Erythroblast (primary cell): ENCODE measurements at regions not wholly inside any gene's neighbourhood (a gene's known extent, or its start where the extent isn't known, plus 50 kb on each side); places are given as distances from the start of the nearest gene placed in this dataset.

Experiments used
- DNase-seq, 2 experiments: peaks; one replicate each; lab custom pipeline; 2025; lab: John Stamatoyannopoulos, UW
- GATA1 ChIP-seq: IDR thresholded peaks from 2 replicates; pipeline ENCODE4 v1.6.1; 2011; ENCODE audit warnings: low read depth, mild to moderate bottlenecking, control low read depth, low read length, moderate library complexity
- POLR2A ChIP-seq: IDR thresholded peaks from 2 replicates; pipeline ENCODE4 v1.6.1; 2011; ENCODE audit warnings: mild to moderate bottlenecking, low read length

DNA sequence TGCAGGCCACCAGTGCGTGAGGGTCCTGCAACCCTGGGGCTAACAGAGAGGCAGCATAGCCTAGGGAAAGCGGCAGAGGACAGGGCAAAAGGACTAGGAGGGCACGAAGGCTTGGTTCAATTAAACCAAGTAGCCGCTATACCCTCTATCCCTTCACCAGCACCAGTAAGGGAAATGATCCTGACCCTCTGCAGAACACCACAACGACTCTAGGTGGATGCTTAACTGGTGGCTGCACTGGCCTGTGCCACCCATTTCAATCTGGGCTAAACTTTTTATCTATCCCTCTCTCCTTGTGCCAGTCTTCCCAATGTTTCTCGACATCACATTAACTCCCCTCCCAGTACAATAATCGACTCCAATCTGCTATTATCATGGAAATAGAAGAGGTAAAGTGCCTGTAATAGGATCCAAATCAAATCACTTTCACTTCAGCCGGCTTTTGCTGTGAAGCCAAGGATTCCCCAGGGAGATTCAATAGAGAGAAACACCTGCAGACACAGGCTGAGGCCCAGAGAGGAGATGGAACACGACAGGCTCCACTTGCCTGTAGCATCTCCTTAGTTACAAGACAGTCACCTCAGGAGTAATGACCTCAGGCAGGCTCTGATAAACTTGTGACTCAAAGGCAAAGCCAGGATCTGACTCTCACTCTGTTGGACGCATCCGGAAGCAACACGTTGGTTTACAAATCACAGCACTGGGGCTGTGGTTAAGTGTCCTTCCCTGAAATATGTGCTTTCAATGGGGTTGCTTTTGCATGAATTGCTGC, 791.6 kb upstream of the ARRDC4 start:
- TF ChIP-seq POLR2A (no peak), GATA1 (no peak)
- no peak for DNase-seq

DNA sequence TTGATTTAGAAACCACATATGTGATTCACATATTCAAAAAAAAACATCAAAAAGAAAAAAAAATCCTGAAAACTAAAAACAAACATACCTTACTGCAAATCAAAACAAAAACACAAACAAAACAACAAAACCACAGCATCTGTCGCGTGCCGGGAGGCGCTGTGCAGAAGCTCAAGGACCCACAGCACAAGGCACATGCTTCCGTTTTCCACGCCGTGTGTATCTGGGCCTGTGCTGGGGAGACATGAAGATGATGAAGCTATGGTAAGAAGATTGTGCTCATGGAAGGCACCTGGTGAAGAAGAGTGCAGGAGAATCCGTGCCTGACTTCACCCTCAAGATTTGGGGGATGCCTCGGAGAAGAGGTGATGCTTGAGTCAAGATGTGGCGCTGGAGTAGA, 788.9 kb upstream of the ARRDC4 start:
- TF ChIP-seq GATA1 = no peak
- TF ChIP-seq POLR2A = no peak

DNA sequence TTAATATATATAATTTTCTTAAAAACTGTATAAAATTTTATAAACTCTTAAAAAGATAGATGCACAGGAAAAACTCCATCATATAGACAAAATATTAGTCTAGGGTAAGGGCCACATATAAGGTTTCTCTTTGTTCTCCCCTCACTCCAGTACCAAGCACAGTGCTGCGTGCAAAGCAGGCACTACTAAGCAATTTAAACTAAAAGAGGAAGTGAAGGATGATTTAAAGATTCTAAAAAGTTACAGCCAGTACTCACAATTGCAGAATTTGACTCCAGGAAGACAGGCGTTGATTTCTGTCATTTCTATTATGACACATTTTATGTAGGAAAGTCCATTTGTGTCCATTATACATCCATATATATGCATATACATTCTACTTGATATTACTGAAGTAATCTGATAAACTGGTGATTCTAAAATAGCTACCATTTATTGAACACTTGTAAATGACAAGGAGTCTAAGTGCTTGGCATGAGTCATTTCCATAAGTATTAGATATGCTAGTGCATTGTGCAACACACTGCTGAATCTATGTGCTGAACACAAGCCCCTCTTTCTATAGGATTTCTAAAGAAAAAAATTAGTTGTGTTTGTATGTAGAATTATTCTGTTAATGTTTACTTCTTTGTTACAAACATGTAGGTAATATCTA, 785.5 kb upstream of the ARRDC4 start:
- no peak for DNase-seq
- TF ChIP-seq GATA1 (no peak), POLR2A (no peak)

More for the DNA sequence above, 788.9 kb upstream of the ARRDC4 start:
- DNase-seq = no peak

DNA sequence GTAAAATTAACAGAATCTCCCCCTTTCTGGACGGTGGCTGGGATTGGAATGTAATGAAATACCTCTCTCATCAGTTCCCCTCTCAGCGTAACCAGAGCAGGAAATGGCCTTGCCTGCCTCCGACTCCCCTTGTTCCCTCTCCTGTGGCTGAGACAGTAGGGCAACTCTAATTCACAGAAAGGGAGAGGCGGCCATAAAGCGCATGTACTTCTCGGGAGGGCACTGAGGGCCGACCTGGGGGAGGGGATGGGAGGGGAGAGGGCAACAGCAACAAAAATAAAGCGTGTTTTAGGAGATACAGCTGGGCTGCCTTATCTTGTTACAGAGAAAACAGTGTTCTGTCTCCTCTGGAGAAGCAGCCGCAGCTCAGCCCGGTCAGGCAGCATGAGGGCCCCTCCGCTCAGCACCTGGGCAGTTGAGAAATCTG, 783.3 kb upstream of the ARRDC4 start:
- TF ChIP-seq GATA1 = no peak
- TF ChIP-seq POLR2A = no peak
- no peak for DNase-seq

DNA sequence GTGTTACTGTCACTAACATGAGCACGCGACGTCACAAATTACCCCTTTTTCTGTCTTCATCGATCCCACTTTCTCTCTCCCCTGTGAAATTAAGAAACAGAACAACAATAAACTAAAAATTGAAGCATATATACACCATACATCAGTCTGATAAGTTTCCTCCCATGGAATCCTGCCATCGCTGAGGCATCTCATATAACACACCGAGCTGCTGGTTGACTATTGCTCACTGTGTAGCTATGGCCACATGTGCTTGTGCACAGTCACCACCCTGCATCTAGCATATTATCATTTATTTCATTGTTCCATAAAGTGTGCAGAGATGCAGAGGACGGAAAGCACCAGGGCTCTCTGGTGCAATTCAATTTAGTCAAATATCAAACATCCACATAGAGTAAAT, 777.9 kb upstream of the ARRDC4 start:
- DNase-seq = no peak

DNA sequence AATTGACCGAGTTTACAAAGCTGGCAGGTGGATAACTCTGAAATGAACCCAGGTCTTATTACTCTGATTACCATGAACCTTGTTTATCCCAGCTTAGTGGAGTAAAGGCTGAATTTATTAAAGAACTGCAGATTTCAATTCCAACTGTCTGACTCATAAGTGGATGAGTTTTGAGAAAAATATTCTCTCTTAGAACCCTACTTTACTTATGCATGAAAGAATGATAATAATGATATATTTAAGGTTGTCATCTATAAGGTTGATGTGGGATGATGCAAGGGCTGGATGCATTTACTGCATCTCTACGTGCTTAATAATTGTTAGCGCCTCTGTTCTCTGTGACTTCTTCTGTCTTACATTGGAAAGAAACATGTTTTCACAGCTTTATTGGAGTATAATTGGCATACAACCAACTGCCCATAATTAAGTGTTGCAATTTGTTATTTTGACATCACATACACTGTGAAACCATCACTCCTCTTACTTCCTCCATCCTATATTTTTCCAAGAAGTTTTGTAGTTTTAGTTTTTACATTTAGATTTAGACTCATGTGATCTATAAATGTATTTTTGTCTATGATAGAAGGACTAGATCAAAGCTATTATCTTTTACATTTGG, 771.2 kb upstream of the ARRDC4 start:
- no peak for DNase-seq

More for the DNA sequence above, 777.9 kb upstream of the ARRDC4 start:
- TF ChIP-seq GATA1 = no peak
- no peak for TF ChIP-seq POLR2A

DNA sequence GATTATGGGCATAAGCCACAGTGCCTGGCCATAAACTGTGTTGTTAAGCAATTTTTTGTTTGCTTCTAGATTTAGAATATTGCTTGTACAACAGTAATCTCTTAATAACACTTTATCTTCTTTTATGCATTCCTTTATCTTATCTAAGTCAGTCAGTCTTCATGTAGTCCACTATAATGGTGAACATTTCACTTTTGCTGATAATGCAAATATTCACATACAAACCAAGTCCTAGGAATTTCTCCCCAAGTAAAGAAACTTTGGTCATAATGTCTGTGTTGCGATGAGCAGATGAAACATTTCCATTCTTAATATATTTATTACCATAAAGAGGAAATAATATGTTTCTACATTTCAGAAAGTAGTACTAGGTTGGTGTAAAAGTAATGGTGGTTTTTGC, 765.8 kb upstream of the ARRDC4 start:
- no peak for TF ChIP-seq POLR2A
- TF ChIP-seq GATA1 = no peak
- DNase-seq = no peak

More for the DNA sequence above, 771.2 kb upstream of the ARRDC4 start:
- TF ChIP-seq POLR2A = no peak
- TF ChIP-seq GATA1 = no peak

DNA sequence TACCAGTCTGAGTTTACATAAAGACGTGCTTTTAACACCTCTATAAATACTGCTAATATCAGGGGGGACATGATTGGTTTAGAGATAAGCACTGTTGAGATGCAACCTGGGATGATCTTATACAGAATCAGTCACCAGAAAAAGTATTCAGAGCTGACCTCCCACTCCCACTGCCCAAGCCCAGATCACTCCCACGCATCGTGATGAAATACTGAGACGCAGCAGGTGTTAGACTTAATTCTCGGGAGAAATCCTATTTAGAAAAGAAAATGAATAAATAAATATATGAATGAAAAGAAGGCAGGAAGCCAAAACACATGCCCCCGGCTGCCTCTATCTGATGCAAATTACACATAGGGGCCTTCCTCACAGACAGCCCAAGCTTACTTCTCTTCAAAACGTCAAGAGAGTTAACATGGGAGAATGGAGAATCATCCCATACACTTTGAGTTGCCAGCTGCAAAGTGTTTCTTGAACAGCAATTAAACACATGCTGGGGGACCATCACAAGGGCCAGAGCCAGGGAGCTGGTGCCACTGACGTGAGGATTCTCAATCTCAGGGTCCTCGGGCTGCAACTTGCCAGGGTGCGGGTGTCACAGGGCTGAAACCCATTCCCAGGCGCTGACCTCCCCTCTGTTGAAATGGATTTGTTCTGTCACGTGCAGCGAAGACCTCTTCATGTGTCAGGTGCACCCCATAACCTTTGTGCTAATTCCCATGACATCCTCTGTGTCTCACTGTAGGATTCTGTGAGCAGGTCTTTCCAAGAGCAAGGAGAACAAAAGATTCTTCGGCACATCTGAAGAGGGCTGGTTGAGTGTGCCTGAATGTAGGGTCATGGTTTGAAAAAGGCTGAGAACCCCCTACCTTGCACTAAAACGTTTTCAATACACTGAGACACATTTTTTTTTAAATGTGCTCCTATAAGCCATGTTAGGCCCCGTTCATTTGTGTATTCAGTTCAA, 764.2 kb upstream of the ARRDC4 start:
- no peak for DNase-seq
- no peak for TF ChIP-seq GATA1
- TF ChIP-seq POLR2A = no peak

DNA sequence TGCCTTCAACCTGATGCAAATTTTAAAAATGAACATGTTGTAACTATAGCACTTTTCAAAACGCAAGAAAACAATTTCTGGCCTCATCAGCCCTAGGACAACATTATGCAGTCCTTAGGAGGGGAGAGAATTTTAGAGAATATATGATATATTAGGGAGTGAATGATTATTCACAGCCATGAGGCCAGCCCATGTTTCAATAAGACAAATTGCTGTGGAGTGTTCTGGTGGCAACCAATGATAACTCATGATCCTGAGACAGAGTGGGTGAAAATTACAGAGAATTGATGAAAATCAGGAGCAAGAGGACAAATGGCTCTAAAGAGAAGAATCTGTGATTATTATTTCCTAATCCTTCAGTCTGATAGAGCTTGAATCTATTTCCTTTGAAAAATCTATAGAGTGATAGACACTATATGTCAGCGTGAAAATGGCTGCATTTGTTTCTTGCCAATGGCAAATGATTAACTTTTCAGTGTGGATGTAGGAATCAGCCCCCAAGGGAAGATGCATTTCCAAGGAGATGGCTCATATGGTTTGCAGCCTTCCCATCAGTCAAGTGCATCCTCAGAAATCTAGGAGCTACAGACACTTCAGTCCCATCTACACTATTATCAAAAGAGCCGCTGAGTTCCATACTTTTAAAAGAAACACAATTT, 761.0 kb upstream of the ARRDC4 start:
- TF ChIP-seq POLR2A (no peak), GATA1 (no peak)

DNA sequence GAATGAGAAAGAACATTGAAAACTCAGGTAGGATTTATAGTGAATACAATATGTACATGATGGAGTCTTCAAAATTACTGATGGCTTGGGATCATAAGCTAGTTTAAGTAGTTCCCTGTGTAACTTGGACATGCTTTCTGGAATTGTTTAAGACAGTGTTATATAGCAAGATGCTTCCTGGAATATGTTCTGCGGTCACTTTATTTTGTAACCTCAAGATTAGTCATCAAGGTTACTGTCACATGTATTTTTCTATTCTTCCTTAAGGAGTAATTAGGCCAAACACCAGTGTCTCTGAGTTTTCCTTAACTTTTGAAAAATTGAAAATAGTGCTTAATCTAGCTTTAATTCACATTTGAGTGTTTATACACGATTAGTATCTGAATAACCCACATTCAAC, 760.3 kb upstream of the ARRDC4 start:
- DNase-seq = no peak
- TF ChIP-seq POLR2A (no peak), GATA1 (no peak)

More for the DNA sequence above, 761.0 kb upstream of the ARRDC4 start:
- no peak for DNase-seq

DNA sequence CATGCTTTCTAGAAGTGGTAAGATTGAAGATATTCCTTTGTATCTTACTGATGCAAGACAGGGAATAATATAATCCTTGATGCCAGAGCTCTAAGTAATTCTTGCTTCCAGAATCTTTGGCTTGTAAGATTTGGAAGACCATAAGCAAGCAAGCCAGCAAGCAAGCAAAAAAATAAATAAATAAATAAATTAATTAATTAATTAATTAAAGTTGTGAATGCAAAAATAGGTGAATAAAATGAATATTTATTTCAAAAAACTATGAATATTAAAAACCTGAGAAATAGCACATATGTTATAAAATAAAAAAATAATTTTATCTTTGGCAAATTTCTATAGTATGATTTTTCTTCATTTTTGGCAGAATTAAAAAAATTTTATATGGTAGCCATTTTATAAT, 750.2 kb upstream of the ARRDC4 start:
- no peak for DNase-seq
- no peak for TF ChIP-seq POLR2A
- no peak for TF ChIP-seq GATA1

DNA sequence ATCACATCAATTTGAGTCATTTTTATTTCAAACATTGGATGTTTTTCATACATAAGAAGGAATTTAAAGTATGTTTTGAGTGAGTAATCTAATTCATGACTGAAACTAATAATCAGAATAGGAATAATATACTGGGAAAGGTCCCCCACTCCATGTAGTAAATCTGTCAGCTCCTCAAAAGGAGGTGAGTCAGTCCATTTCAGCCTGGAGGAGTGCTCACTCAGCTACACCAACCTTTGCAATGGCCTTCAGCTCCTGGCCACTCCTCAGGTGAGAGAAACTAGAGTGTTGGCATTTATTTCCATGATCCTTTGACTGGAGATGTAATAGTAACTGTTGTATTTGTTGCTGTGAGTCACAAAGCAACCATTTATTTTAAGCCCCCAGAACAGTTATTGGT, 744.9 kb upstream of the ARRDC4 start:
- no peak for TF ChIP-seq GATA1
- no peak for TF ChIP-seq POLR2A
- no peak for DNase-seq
